Chondrocyte (in vitro differentiated cells): ENCODE measurements at regions not wholly inside any gene's neighbourhood (a gene's known extent, or its start where the extent isn't known, plus 50 kb on each side); places are given as distances from the start of the nearest gene placed in this dataset.
A peak's percentile ranks its signal among the peaks of the same experiment; 100 is the strongest.

Source experiments
- DNase-seq: peaks from one replicate; pipeline ENCODE4 v3.0.0; 2021; ENCODE audit warnings: mixed read lengths, low spot score
- H3K27ac Mint-ChIP-seq: one replicate; pipeline ENCODE4 v1.8.0; 2021; ENCODE audit warnings: mild to moderate bottlenecking, moderate library complexity, mixed read lengths; ENCODE audit not compliant: unreplicated experiment
- H3K27me3 Mint-ChIP-seq: 2 replicates; pipeline ENCODE4 v1.8.0; 2021; ENCODE audit warnings: low read depth, mixed read lengths
- H3K36me3 Mint-ChIP-seq: 2 replicates; pipeline ENCODE4 v1.8.0; 2021; ENCODE audit warnings: low read depth, mixed read lengths
- H3K4me1 Mint-ChIP-seq: 2 replicates; pipeline ENCODE4 v1.8.0; 2021; ENCODE audit warnings: low read depth, mild to moderate bottlenecking, mixed read lengths
- H3K4me3 Mint-ChIP-seq: one replicate; pipeline ENCODE4 v1.8.0; 2021; ENCODE audit warnings: mild to moderate bottlenecking, moderate library complexity, mixed read lengths; ENCODE audit not compliant: unreplicated experiment
- H3K9me3 Mint-ChIP-seq: 2 replicates; pipeline ENCODE4 v1.8.0; 2021; ENCODE audit warnings: low read depth, mixed read lengths
- CTCF ChIP-seq: fragments of 200-600 bp; sonication (generic); IDR thresholded peaks from 2 replicates; pipeline ENCODE4 v1.5.0; 2021; ENCODE audit warnings: antibody characterized with exemption, mild to moderate bottlenecking, moderate library complexity

GRCh38 chr12:128140551-128140950 is 126.4 kb upstream of the TMEM132C start:
- Mint-ChIP-seq H3K36me3 (no peaks in the 10 kb centered on the region), H3K4me3 (no peak overlapping the region), H3K27ac (peak overlapping the region; percentile 52), H3K27me3 (peaks cover 2% of the 10 kb centered on the region), H3K4me1 (peaks cover 5% of the 10 kb centered on the region), H3K9me3 (no peaks in the 10 kb centered on the region)
- TF ChIP-seq CTCF: no peak
- no peak for DNase-seq

GRCh38 chr12:128150961-128151360 is 116.0 kb upstream of the TMEM132C start:
- no peaks in the 10 kb centered on the region for H3K4me1 Mint-ChIP-seq
- TF ChIP-seq CTCF: no peak
- H3K27me3 Mint-ChIP-seq: no peaks in the 10 kb centered on the region
- peaks cover 3% of the 10 kb centered on the region for H3K9me3 Mint-ChIP-seq
- no peak for DNase-seq
- no peak overlapping the region for H3K4me3 Mint-ChIP-seq
- no peak overlapping the region for H3K27ac Mint-ChIP-seq
- H3K36me3 Mint-ChIP-seq: no peaks in the 10 kb centered on the region

GRCh38 chr12:128155571-128155970 is 111.4 kb upstream of the TMEM132C start:
- no peaks in the 10 kb centered on the region for H3K4me1 Mint-ChIP-seq
- H3K36me3 Mint-ChIP-seq: no peaks in the 10 kb centered on the region
- no peak overlapping the region for H3K27ac Mint-ChIP-seq
- no peak for DNase-seq
- no peak overlapping the region for H3K4me3 Mint-ChIP-seq
- peaks cover 3% of the 10 kb centered on the region for H3K9me3 Mint-ChIP-seq
- no peak for TF ChIP-seq CTCF
- peaks cover 2% of the 10 kb centered on the region for H3K27me3 Mint-ChIP-seq

- no peak overlapping the region for H3K27ac Mint-ChIP-seq
- no peaks in the 10 kb centered on the region for H3K36me3 Mint-ChIP-seq
- peaks cover 2% of the 10 kb centered on the region for H3K27me3 Mint-ChIP-seq
- H3K9me3 Mint-ChIP-seq: peaks cover 1% of the 10 kb centered on the region
- H3K4me3 Mint-ChIP-seq: no peak overlapping the region
- no peak for TF ChIP-seq CTCF
- no peaks in the 10 kb centered on the region for H3K4me1 Mint-ChIP-seq
- DNase-seq: no peak
Observed at GRCh38 chr12:128163086-128163485, 103.9 kb upstream of the TMEM132C start.

- peaks cover 3% of the 10 kb centered on the region for H3K9me3 Mint-ChIP-seq
- H3K4me1 Mint-ChIP-seq: no peaks in the 10 kb centered on the region
- no peak overlapping the region for H3K4me3 Mint-ChIP-seq
- no peak for DNase-seq
- TF ChIP-seq CTCF: no peak
- H3K27me3 Mint-ChIP-seq: no peaks in the 10 kb centered on the region
- H3K27ac Mint-ChIP-seq: no peak overlapping the region
- no peaks in the 10 kb centered on the region for H3K36me3 Mint-ChIP-seq
Observed at GRCh38 chr12:128164533-128164932, 102.4 kb upstream of the TMEM132C start.
